ENCODE measurements at regions not wholly inside any gene's neighbourhood (a gene's known extent, or its start where the extent isn't known, plus 50 kb on each side); places are given as distances from the start of the nearest gene placed in this dataset.

- no peak for TF ChIP-seq GATA2 (IDR thresholded peaks at IDR 0.05; ENCODE audit: low read depth, low read length)
- no peak for TF ChIP-seq GATA3 (IDR thresholded peaks at IDR 0.05; ENCODE audit: low read depth, low read length)
These were observed 191.5 kb upstream of the GPR26 start for GRCh38 chr10:123474700-123475099.
